ENCODE measurements at regions not wholly inside any gene's neighbourhood (a gene's known extent, or its start where the extent isn't known, plus 50 kb on each side); places are given as distances from the start of the nearest gene placed in this dataset.

GRCh38 chr3:66609660-66610561 lies 109.1 kb upstream of the LRIG1 start:
- H3K27ac ChIP-seq, result no peak overlapping the region
- H3K36me3 ChIP-seq, result no peaks in the 10 kb centered on the region
- no peak for DNase-seq (ENCODE audit: extremely low spot score in 2 of 2)
- intact Hi-C loops (cut with DNase I), result no loop called here
- no peak overlapping the region for H3K4me3 ChIP-seq
- H3K27me3 ChIP-seq, result no peaks in the 10 kb centered on the region
- TF ChIP-seq POLR2A (IDR thresholded peaks at IDR 0.05) (no peak), POLR2AphosphoS5 (IDR thresholded peaks at IDR 0.05; ENCODE audit: insufficient read depth in 1 of 2, low read depth in 1 of 2) (no peak)
- TF ChIP-seq, protein P1, sequence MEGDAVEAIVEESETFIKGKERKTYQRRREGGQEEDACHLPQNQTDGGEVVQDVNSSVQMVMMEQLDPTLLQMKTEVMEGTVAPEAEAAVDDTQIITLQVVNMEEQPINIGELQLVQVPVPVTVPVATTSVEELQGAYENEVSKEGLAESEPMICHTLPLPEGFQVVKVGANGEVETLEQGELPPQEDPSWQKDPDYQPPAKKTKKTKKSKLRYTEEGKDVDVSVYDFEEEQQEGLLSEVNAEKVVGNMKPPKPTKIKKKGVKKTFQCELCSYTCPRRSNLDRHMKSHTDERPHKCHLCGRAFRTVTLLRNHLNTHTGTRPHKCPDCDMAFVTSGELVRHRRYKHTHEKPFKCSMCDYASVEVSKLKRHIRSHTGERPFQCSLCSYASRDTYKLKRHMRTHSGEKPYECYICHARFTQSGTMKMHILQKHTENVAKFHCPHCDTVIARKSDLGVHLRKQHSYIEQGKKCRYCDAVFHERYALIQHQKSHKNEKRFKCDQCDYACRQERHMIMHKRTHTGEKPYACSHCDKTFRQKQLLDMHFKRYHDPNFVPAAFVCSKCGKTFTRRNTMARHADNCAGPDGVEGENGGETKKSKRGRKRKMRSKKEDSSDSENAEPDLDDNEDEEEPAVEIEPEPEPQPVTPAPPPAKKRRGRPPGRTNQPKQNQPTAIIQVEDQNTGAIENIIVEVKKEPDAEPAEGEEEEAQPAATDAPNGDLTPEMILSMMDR (IDR thresholded peaks at IDR 0.05), result no peak
- no peaks in the 10 kb centered on the region for H3K9me3 ChIP-seq
- H3K4me1 ChIP-seq, result no peaks in the 10 kb centered on the region

DNA sequence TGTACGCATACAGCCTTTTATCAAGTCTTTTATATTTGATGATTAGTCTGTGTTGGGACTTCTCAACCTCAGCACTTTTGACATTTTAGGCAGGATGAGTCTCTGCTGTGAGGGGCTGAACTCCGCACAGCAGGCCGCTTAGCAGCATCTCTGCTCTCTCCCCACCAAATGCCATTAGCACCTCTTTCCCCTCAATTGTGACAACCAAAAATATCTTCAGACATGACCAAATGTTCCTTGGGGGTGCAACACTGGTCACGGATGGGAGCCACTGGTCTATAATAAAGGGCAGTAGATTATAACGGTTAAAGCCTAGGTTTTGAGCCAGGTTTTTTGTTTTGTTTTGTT lies 109.7 kb upstream of the LRIG1 start:
- H3K27ac ChIP-seq, result no peak overlapping the region
- H3K9me3 ChIP-seq, result no peaks in the 10 kb centered on the region
- no peaks in the 10 kb centered on the region for H3K36me3 ChIP-seq
- no peaks in the 10 kb centered on the region for H3K27me3 ChIP-seq
- no peak for TF ChIP-seq POLR2AphosphoS5 (IDR thresholded peaks at IDR 0.05; ENCODE audit: insufficient read depth in 1 of 2, low read depth in 1 of 2)
- no peak for TF ChIP-seq POLR2A (IDR thresholded peaks at IDR 0.05)
- TF ChIP-seq, protein P1 (IDR thresholded peaks at IDR 0.05), result no peak
- H3K4me1 ChIP-seq, result no peaks in the 10 kb centered on the region
- intact Hi-C loops (cut with DNase I), result no loop called here
- no peak for DNase-seq (ENCODE audit: extremely low spot score in 2 of 2)
- H3K4me3 ChIP-seq, result no peak overlapping the region

DNA sequence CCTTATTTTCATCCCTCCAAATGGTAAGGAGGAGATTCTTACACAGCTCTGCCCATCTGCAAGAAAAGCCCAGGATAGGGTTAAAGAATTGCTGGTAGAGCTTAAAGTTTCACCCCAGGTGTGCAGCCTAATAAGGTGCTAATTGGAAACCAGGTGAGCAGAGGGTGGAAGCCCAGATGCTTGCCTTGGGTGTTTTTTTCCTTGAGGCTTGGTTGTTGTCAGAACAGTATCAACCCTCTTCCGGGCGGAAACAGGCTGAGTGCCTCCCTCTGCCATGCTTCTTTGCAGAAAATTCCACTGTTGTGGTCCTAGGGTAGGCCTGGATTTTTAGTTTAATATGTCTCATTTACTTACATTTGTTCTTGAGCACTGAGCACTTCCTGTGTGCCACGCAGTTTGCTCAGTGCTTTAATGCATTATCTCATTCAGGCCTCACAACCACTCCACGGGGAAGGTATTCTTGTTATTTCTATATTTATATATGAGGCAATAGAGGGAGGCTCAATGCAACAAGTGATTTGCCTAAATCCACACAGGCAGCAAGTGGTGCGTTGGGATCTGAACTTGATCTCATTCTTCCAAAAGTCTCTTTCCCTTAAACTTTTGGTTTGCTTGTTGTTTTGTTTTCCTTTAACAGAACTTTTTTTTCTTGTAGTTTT lies 115.0 kb upstream of the LRIG1 start:
- Histone ChIP-seq H3K27ac (no peak overlapping the region), H3K27me3 (no peaks in the 10 kb centered on the region), H3K4me3 (no peak overlapping the region), H3K9me3 (no peaks in the 10 kb centered on the region), H3K4me1 (no peaks in the 10 kb centered on the region), H3K36me3 (no peaks in the 10 kb centered on the region)
- intact Hi-C loops (cut with DNase I), result no loop called here
- TF ChIP-seq POLR2AphosphoS5 (IDR thresholded peaks at IDR 0.05; ENCODE audit: insufficient read depth in 1 of 2, low read depth in 1 of 2) (no peak), POLR2A (IDR thresholded peaks at IDR 0.05) (no peak)
- TF ChIP-seq, protein P1 (IDR thresholded peaks at IDR 0.05), result no peak
- no peak for DNase-seq (ENCODE audit: extremely low spot score in 2 of 2)

DNA sequence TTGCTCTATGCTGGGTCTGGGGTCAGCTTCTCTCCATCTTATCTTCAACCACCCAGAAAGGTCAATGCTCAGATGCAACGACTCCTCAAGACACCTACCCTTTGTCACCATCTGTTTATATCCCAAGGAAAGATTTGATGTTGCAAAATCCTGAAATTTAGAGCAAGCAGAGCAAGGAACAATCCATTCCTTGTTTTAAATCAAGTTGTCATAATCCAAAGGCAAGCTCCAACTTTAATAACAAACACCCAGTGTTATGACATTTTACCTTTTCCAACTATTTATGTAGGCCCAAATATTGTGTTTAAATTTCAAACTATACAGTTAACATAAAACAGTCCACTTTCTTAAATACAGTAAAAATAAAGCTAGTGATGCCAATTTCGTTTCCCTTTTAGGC lies 116.5 kb upstream of the LRIG1 start:
- Histone ChIP-seq H3K4me3 (no peak overlapping the region), H3K4me1 (no peaks in the 10 kb centered on the region), H3K27ac (no peak overlapping the region), H3K36me3 (no peaks in the 10 kb centered on the region), H3K27me3 (no peaks in the 10 kb centered on the region), H3K9me3 (no peaks in the 10 kb centered on the region)
- DNase-seq (ENCODE audit: extremely low spot score in 2 of 2), result no peak
- intact Hi-C loops (cut with DNase I), result no loop called here
- TF ChIP-seq POLR2A (IDR thresholded peaks at IDR 0.05), result no peak
- TF ChIP-seq, protein P1 (IDR thresholded peaks at IDR 0.05), result no peak
- no peak for TF ChIP-seq POLR2AphosphoS5 (IDR thresholded peaks at IDR 0.05; ENCODE audit: insufficient read depth in 1 of 2, low read depth in 1 of 2)

DNA sequence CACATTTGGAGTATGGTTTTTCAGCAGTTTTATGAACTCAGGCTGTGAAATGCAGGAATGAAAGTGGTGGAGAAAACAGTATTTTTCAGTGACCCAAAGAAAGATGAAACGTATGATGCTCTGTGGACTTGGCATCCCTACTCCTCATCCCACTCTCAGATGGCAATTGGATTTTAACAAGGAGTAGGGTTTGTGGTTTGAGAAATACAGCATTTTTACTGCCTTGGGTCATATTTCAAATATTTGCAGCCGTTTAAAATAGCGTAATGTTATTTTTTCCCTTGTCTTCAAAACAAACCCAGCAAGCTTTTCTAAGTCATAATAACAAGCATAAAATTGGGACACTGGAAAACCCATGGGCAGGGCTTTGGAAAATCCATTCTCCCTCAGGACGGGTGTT lies 117.2 kb upstream of the LRIG1 start:
- intact Hi-C loops (cut with DNase I), result no loop called here
- no peak for TF ChIP-seq POLR2AphosphoS5 (IDR thresholded peaks at IDR 0.05; ENCODE audit: insufficient read depth in 1 of 2, low read depth in 1 of 2)
- TF ChIP-seq POLR2A (IDR thresholded peaks at IDR 0.05), result no peak
- TF ChIP-seq, protein P1 (IDR thresholded peaks at IDR 0.05), result no peak
- no peak for DNase-seq (ENCODE audit: extremely low spot score in 2 of 2)
- Histone ChIP-seq H3K36me3 (no peaks in the 10 kb centered on the region), H3K4me1 (no peaks in the 10 kb centered on the region), H3K27me3 (no peaks in the 10 kb centered on the region), H3K9me3 (no peaks in the 10 kb centered on the region), H3K4me3 (no peak overlapping the region), H3K27ac (no peak overlapping the region)
